NCI-H510A treated with DMSO at 0.1 percent for 48 hours (cell line): ENCODE measurements at regions not wholly inside any gene's neighbourhood (a gene's known extent, or its start where the extent isn't known, plus 50 kb on each side); places are given as distances from the start of the nearest gene placed in this dataset.

Source experiments
- DNase-seq: peaks from one replicate; lab custom pipeline; 2025; lab: John Stamatoyannopoulos, UW

DNA sequence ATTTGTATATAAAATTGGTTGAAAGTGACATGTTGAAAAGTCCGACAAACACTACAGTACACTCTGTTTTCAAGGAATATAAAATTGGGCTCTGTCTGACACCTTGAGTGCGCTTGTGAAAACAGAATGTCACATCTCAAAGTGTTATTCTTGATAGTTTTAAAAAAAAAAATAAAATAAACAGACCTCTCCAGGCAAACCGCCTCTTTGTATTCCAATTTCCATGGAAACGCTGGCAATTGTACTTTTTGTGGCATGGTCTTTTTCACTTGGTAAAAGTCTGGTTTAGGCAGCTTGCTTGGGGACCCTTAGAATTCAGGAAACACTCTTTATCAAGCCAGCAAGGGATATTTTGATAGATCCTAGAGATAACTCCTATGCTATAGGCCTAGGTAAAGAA is 302.5 kb downstream of the RAB28 start:
- DNase-seq = no peak

DNA sequence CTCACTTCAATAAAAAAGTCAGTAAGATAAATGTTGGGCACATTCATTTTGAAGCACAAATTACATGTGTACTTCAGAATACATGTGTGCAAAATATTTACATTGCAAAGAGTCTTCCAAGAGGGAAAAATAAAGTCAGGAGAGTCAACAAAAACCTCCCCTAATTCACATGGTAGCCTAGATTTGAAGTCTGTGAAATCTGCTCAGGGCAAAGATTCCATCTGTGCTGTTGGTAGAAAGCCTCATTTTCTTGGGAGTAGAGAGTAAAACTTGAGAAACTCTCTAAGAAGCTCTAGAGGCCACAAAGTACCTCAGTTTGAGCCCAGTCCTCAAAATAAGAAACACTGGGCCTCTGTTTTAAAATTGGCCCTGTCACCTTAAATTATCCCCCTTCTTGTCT is 303.4 kb downstream of the RAB28 start:
- no peak for DNase-seq

DNA sequence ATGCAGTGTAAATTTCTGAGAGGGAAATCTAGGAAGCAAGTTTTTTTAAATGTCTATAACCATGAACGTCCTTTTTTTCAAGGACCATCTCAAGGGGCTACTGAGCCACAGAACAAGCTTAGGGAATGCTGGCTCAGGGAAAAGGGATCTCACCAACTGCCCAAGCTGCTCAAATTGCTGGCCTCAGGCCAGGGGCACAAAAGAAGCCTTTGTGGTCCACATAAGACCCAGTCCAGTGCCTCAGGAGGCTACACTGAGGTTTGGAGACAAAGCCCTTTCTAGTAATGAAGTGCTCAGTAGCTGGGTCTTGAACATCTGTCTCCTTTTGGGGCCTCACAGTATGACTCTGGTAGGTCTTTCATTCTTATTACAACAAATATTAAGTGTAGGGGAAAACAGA is 305.5 kb downstream of the RAB28 start:
- no peak for DNase-seq

GRCh38 chr4:13176741-13177142 is 307.4 kb downstream of the RAB28 start:
- DNase-seq = no peak

DNA sequence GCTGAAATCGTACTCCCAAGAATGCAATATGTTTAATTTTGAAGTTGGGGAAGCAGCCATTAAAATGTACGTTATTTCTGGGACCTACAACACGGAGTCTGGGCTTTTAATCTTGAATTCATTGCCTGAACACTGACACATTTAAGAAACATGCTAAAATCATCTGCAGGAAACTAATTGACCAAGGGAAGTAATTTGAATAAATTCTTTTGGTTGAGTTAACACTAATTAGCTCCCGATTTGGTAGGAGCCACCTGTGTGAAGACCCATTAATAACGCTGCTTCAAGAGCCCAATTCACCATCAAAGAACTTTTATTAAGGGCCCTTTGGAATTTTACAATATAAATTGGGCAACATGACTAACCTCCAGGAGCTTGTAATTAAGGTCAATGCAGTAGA is 309.2 kb downstream of the RAB28 start:
- DNase-seq = no peak

- no peak for DNase-seq
Observed at GRCh38 chr4:13174001-13174400, 310.1 kb downstream of the RAB28 start.

DNA sequence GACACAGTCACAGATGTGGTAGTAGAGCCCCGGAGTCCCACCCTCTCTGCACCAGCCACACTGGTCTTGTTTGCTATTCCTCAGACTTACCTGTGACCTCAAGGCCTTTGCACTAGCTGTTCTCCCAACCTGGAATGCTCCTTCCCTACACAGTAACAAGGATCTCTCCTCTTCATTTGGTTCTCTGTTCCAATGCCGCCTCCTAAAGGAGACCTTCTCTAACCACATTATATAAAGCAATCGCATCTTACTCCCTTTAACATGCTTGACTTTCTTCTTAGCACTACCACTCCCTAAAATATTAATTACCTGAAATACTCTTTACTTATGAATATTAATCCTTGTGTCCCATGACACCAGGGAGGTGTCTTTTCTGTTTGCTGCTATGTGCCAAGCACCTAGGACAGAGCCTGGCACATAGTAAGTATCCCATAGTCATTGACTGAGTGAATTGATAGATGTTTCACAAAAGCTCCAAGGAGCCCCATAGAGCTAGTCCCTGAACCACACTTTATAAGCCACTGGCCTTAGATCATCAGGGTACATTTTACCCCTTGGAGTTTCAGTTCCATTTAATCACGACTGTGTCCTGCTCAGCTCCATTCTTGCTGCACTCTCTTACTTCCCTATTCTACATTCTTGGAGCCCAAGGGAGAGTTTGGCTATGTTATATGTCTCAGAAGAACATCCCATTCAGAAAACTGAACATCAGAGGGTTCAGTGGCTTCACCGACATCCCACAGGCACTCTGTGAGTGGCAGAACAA is 312.7 kb downstream of the RAB28 start:
- DNase-seq = no peak

- DNase-seq = no peak
Observed at GRCh38 chr4:13169731-13170525, 314.2 kb downstream of the RAB28 start.

DNA sequence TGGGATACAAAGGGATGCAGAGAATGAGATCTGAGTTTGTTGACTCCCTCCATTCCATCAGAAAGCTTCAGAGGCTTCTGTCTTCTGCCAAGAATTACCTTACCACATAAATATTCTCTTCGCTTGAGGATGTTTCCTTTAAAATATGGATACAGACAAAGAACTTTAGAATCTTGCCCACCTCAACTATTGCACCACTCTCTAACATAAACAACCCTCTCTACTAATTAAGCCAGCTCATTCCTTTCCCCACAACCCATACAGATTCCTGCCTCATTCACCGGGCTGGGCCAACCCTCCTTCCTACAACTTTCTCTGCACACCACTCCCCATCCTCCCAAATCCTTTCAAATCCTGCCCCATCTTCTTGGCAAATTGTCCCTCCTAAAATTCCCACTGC is 315.8 kb downstream of the RAB28 start:
- no peak for DNase-seq

DNA sequence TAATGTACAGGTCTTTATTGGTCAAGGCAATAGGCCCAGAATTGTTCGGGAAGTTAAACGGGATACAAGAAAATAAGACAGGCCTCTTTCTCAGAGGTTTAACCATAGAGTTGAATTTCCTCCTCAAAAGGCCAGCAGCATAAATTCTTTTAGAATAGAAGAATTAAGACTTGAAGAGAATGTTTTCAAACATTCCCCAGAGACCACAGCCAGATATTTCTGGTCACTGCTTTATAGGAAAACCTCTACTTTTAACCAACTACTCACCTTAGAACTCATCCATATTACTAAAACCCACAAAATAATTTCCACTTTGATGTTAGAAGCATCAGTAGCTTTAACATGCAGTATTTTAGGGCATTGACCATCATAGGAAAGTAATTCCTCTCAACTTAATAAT is 317.9 kb downstream of the RAB28 start:
- DNase-seq = no peak

- no peak for DNase-seq
Observed at GRCh38 chr4:13164783-13165331, 319.3 kb downstream of the RAB28 start.

DNA sequence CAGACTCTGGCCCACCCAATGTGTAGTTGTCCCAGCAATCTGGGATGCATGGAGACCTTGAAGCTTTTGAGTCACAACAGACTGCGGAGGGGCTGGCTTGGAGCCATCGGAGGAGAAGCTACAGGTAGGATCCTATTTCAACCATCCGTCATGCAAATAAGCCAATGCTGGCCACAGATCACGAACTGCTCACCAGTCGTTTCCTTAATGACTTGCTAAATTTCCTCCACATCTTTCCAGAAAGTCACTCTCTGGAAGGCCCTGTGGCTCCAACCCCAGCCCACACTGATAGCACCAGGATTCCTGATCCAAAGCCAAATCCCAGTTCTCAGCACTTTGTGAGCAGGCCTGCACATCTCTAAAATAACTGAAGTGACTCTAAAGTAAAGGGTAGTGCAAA is 321.3 kb downstream of the RAB28 start:
- DNase-seq = peak; percentile 27

DNA sequence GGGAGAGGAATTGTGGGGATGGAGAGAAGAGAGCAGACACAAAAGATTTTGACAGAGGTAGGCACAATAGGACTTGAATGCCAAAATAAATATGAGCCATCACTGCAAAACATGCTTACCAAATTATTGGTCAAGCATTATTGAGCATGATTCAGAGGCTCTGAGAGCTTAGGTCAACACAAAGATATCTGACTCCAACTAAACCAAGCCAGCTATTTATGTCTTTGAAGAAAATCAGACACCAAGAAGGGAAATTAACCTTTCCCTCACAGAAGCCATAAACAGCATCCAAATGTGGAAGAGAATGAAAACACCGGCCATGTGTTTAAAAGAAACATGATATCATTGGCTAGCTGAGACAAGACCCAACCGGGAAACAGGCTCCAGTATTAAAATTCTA is 323.2 kb downstream of the RAB28 start:
- DNase-seq = peak; percentile 61

- DNase-seq = peak; percentile 86
Observed at GRCh38 chr4:13159041-13159620, 325.0 kb downstream of the RAB28 start.

DNA sequence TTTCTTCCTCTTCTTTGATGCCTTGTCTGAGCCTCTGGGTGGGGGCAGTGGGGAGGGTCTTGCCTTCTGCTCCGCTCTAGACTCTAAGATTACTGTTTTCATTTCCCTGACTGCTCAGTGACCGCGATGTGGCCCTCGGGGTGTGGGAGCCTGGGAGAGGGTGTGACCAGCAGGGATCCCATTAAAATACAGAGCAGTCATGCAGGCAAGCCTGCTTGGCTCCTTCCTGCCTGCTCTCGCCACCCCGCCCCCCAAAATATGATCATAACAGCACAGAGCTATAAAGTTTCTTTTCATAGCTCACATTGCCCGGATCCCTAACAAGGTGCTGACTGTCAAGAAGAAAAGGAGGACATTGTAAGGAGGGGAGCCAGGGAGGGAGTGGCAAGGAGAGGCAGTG is 332.9 kb downstream of the RAB28 start:
- no peak for DNase-seq

- DNase-seq = no peak
Observed at GRCh38 chr4:13143222-13144070, 340.7 kb downstream of the RAB28 start.

GRCh38 chr4:13142726-13143125 is 341.4 kb downstream of the RAB28 start:
- DNase-seq = no peak

DNA sequence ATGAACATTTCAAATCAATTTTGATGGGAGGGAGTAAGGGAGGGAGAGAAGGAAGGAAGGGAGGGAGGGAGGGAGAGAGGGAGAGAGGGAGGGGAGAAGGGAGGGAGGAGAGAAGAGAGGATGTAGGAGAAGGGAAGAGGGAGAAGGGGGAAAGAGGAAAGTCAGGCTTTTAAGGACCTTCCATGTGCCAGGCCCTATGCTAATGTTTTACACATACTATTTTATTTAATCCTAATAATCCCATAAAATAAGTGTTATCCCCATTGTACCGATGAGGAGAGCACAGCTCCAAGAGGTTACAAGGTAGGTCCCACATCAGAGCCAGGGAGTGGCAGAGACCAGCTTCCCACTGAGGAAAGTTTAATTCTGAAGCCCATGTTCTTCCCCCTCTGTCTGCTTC is 341.9 kb downstream of the RAB28 start:
- no peak for DNase-seq

DNA sequence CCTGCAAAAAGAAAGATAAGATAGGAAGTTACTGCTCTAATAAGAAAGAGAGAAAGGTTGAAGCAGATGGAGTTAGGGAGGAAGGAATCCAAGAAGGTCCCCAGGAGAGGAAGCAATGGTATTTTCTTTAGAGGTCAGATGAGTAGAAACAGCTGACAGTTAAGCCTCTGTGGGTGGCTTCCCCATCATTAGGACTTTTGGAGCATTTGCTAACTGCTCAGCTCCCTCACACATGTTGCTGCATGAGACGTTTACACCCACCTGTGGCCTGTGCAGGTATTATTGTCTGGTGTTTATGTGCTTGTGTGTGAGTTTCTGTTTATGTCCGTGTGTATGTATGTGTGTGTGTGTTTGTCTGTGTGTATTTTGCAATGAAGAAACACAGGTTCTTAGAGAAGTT is 346.8 kb downstream of the RAB28 start:
- no peak for DNase-seq

- no peak for DNase-seq
Observed at GRCh38 chr4:13133700-13134099, 350.4 kb downstream of the RAB28 start.

- no peak for DNase-seq
Observed at GRCh38 chr4:13130848-13131247, 353.3 kb downstream of the RAB28 start.

GRCh38 chr4:13129095-13129494 is 355.0 kb downstream of the RAB28 start:
- no peak for DNase-seq
